ENCODE measurements at regions not wholly inside any gene's neighbourhood (a gene's known extent, or its start where the extent isn't known, plus 50 kb on each side); places are given as distances from the start of the nearest gene placed in this dataset.

DNA sequence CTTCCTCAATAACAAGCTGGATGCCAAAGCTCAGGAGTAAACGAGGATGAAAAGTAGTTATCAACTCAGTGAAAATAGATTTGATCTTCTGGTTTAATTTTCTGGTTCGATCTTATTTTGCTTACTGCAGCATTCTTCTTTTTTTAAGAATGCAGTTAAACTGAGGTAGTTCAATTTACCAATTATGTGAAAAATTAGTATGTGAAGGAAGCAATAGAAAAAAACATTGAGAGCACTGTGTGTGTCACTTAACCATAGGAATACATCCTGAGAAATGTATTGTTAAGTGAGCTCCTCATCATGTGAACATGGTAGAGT, 111.4 kb upstream of the TSPAN8 start:
- TF ChIP-seq, protein P1, sequence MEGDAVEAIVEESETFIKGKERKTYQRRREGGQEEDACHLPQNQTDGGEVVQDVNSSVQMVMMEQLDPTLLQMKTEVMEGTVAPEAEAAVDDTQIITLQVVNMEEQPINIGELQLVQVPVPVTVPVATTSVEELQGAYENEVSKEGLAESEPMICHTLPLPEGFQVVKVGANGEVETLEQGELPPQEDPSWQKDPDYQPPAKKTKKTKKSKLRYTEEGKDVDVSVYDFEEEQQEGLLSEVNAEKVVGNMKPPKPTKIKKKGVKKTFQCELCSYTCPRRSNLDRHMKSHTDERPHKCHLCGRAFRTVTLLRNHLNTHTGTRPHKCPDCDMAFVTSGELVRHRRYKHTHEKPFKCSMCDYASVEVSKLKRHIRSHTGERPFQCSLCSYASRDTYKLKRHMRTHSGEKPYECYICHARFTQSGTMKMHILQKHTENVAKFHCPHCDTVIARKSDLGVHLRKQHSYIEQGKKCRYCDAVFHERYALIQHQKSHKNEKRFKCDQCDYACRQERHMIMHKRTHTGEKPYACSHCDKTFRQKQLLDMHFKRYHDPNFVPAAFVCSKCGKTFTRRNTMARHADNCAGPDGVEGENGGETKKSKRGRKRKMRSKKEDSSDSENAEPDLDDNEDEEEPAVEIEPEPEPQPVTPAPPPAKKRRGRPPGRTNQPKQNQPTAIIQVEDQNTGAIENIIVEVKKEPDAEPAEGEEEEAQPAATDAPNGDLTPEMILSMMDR (conservative IDR thresholded peaks at IDR 0.05; ENCODE audit: low read depth, low read length), result no peak
- TF ChIP-seq POLR2A (IDR thresholded peaks at IDR 0.05; ENCODE audit: low read depth, low read length) (no peak), RAD21 (IDR thresholded peaks at IDR 0.05; ENCODE audit: low read length) (no peak), SMC3 (IDR thresholded peaks at IDR 0.05; ENCODE audit: low read depth, low read length) (no peak), FOS (IDR thresholded peaks at IDR 0.05; ENCODE audit: low read depth, low read length) (no peak), MXI1 (IDR thresholded peaks at IDR 0.05; ENCODE audit: borderline replicate concordance, low read depth, low read length) (no peak), CEBPB (IDR thresholded peaks at IDR 0.05; ENCODE audit: low read depth, low read length) (no peak), NFE2L2 (IDR thresholded peaks at IDR 0.05; ENCODE audit: low read depth, low read length) (no peak), CHD1 (IDR thresholded peaks at IDR 0.05; ENCODE audit: low read depth, low read length) (no peak), MAZ (IDR thresholded peaks at IDR 0.05; ENCODE audit: borderline replicate concordance, low read depth, low read length) (no peak), MAFK (IDR thresholded peaks at IDR 0.05; ENCODE audit: low read depth, low read length) (peak; percentile 35; the same call in 1 of the 2 replicates), BHLHE40 (IDR thresholded peaks at IDR 0.05; ENCODE audit: low read depth, low read length) (no peak)
- TF ChIP-seq, protein P2, sequence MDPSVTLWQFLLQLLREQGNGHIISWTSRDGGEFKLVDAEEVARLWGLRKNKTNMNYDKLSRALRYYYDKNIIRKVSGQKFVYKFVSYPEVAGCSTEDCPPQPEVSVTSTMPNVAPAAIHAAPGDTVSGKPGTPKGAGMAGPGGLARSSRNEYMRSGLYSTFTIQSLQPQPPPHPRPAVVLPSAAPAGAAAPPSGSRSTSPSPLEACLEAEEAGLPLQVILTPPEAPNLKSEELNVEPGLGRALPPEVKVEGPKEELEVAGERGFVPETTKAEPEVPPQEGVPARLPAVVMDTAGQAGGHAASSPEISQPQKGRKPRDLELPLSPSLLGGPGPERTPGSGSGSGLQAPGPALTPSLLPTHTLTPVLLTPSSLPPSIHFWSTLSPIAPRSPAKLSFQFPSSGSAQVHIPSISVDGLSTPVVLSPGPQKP (IDR thresholded peaks at IDR 0.05; ENCODE audit: borderline replicate concordance, low read depth, low read length), result no peak
- TF ChIP-seq, protein P3, sequence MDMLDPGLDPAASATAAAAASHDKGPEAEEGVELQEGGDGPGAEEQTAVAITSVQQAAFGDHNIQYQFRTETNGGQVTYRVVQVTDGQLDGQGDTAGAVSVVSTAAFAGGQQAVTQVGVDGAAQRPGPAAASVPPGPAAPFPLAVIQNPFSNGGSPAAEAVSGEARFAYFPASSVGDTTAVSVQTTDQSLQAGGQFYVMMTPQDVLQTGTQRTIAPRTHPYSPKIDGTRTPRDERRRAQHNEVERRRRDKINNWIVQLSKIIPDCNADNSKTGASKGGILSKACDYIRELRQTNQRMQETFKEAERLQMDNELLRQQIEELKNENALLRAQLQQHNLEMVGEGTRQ (IDR thresholded peaks at IDR 0.05; ENCODE audit: low read depth, low read length), result no peak

Measured in IMR-90 (cell line).